ENCODE measurements at regions not wholly inside any gene's neighbourhood (a gene's known extent, or its start where the extent isn't known, plus 50 kb on each side); places are given as distances from the start of the nearest gene placed in this dataset.

GRCh38 chr18:41879256-41879655 lies 75.8 kb upstream of the PIK3C3 start (continued):
- no peak for TF ChIP-seq CBX5 (IDR thresholded peaks at IDR 0.05; ENCODE audit: low read depth, low read length)
- TF ChIP-seq TEAD4 (IDR thresholded peaks at IDR 0.05; ENCODE audit: low read depth, low read length), result no peak

All from H1 (cell line).